ENCODE measurements at regions not wholly inside any gene's neighbourhood (a gene's known extent, or its start where the extent isn't known, plus 50 kb on each side); places are given as distances from the start of the nearest gene placed in this dataset.
"Not testable (repeated sequence)": the region's sequence is repeated elsewhere in the genome, so short reads cannot be mapped to it uniquely, and the experiment has no call there.

GRCh38 chr1:224030257-224030656 is 83.7 kb upstream of the FBXO28 start:
- CTCF ChIA-PET; POLR2A ChIA-PET; H3K4me1 ChIP-seq (ENCODE audit: control extremely low read depth in 1 of 4, control insufficient read depth in 4 of 4, insufficient read depth in 4 of 4, low read length in 3 of 4); H3K9me3 ChIP-seq (ENCODE audit: control extremely low read depth in 1 of 5, control insufficient read depth in 4 of 5, insufficient read depth in 2 of 5, low read depth in 1 of 5, low read length in 4 of 5); H3K27ac ChIP-seq (ENCODE audit: insufficient read depth in 1 of 2, low read depth in 1 of 2, low read length in 2 of 2, poor library complexity in 1 of 2, severe bottlenecking in 2 of 2); DNase-seq; H3K27me3 ChIP-seq (replicated peaks in 2 of 5; ENCODE audit: control insufficient read depth in 4 of 5, insufficient read depth in 5 of 5, low read length in 4 of 5); H3K36me3 ChIP-seq (ENCODE audit: control insufficient read depth in 4 of 4, insufficient read depth in 4 of 4, low read length in 3 of 4); H3K4me3 ChIP-seq (ENCODE audit: control insufficient read depth in 1 of 7, extremely low read depth in 1 of 7, insufficient read depth in 4 of 7, low read depth in 2 of 7, low read length in 6 of 7): not testable (repeated sequence)
- no CpG with 5 or more reads among the region's 6 CpGs for WGBS (ENCODE audit: insufficient coverage)

GRCh38 chr1:224029286-224030025 is 84.5 kb upstream of the FBXO28 start:
- H3K9me3 ChIP-seq (ENCODE audit: control extremely low read depth in 1 of 5, control insufficient read depth in 4 of 5, insufficient read depth in 2 of 5, low read depth in 1 of 5, low read length in 4 of 5); H3K4me1 ChIP-seq (ENCODE audit: control extremely low read depth in 1 of 4, control insufficient read depth in 4 of 4, insufficient read depth in 4 of 4, low read length in 3 of 4); POLR2A ChIA-PET; DNase-seq; H3K36me3 ChIP-seq (ENCODE audit: control insufficient read depth in 4 of 4, insufficient read depth in 4 of 4, low read length in 3 of 4); H3K27ac ChIP-seq (ENCODE audit: insufficient read depth in 1 of 2, low read depth in 1 of 2, low read length in 2 of 2, poor library complexity in 1 of 2, severe bottlenecking in 2 of 2); H3K4me3 ChIP-seq (ENCODE audit: control insufficient read depth in 1 of 7, extremely low read depth in 1 of 7, insufficient read depth in 4 of 7, low read depth in 2 of 7, low read length in 6 of 7); CTCF ChIA-PET; H3K27me3 ChIP-seq (replicated peaks in 2 of 5; ENCODE audit: control insufficient read depth in 4 of 5, insufficient read depth in 5 of 5, low read length in 4 of 5): not testable (repeated sequence)
- WGBS (ENCODE audit: insufficient coverage): no CpG with 5 or more reads among the region's 5 CpGs

- POLR2A ChIA-PET; H3K4me1 ChIP-seq (ENCODE audit: control extremely low read depth in 1 of 4, control insufficient read depth in 4 of 4, insufficient read depth in 4 of 4, low read length in 3 of 4); H3K27me3 ChIP-seq (replicated peaks in 2 of 5; ENCODE audit: control insufficient read depth in 4 of 5, insufficient read depth in 5 of 5, low read length in 4 of 5); H3K36me3 ChIP-seq (ENCODE audit: control insufficient read depth in 4 of 4, insufficient read depth in 4 of 4, low read length in 3 of 4); DNase-seq; H3K4me3 ChIP-seq (ENCODE audit: control insufficient read depth in 1 of 7, extremely low read depth in 1 of 7, insufficient read depth in 4 of 7, low read depth in 2 of 7, low read length in 6 of 7); H3K9me3 ChIP-seq (ENCODE audit: control extremely low read depth in 1 of 5, control insufficient read depth in 4 of 5, insufficient read depth in 2 of 5, low read depth in 1 of 5, low read length in 4 of 5); CTCF ChIA-PET; H3K27ac ChIP-seq (ENCODE audit: insufficient read depth in 1 of 2, low read depth in 1 of 2, low read length in 2 of 2, poor library complexity in 1 of 2, severe bottlenecking in 2 of 2): not testable (repeated sequence)
- WGBS (ENCODE audit: insufficient coverage): no CpG with 5 or more reads among the region's 3 CpGs
Measured at GRCh38 chr1:224028802-224029201, 85.1 kb upstream of the FBXO28 start.

- POLR2A ChIA-PET, CTCF ChIA-PET: not testable (repeated sequence)
- no CpG with 5 or more reads among the region's 3 CpGs for WGBS (ENCODE audit: insufficient coverage)
Measured at GRCh38 chr1:224023122-224023521, 90.8 kb upstream of the FBXO28 start.

GRCh38 chr1:224022249-224022970 is 91.5 kb upstream of the FBXO28 start:
- H3K4me1 ChIP-seq (ENCODE audit: control extremely low read depth in 1 of 4, control insufficient read depth in 4 of 4, insufficient read depth in 4 of 4, low read length in 3 of 4); H3K27me3 ChIP-seq (replicated peaks in 2 of 5; ENCODE audit: control insufficient read depth in 4 of 5, insufficient read depth in 5 of 5, low read length in 4 of 5); H3K4me3 ChIP-seq (ENCODE audit: control insufficient read depth in 1 of 7, extremely low read depth in 1 of 7, insufficient read depth in 4 of 7, low read depth in 2 of 7, low read length in 6 of 7); H3K9me3 ChIP-seq (ENCODE audit: control extremely low read depth in 1 of 5, control insufficient read depth in 4 of 5, insufficient read depth in 2 of 5, low read depth in 1 of 5, low read length in 4 of 5); H3K27ac ChIP-seq (ENCODE audit: insufficient read depth in 1 of 2, low read depth in 1 of 2, low read length in 2 of 2, poor library complexity in 1 of 2, severe bottlenecking in 2 of 2); DNase-seq; H3K36me3 ChIP-seq (ENCODE audit: control insufficient read depth in 4 of 4, insufficient read depth in 4 of 4, low read length in 3 of 4); CTCF ChIA-PET; POLR2A ChIA-PET: not testable (repeated sequence)
- no CpG with 5 or more reads among the region's 7 CpGs for WGBS (ENCODE audit: insufficient coverage)

More at GRCh38 chr1:224023122-224023521, 90.8 kb upstream of the FBXO28 start:
- H3K9me3 ChIP-seq (ENCODE audit: control extremely low read depth in 1 of 5, control insufficient read depth in 4 of 5, insufficient read depth in 2 of 5, low read depth in 1 of 5, low read length in 4 of 5); H3K4me1 ChIP-seq (ENCODE audit: control extremely low read depth in 1 of 4, control insufficient read depth in 4 of 4, insufficient read depth in 4 of 4, low read length in 3 of 4); H3K36me3 ChIP-seq (ENCODE audit: control insufficient read depth in 4 of 4, insufficient read depth in 4 of 4, low read length in 3 of 4); H3K27ac ChIP-seq (ENCODE audit: insufficient read depth in 1 of 2, low read depth in 1 of 2, low read length in 2 of 2, poor library complexity in 1 of 2, severe bottlenecking in 2 of 2); H3K4me3 ChIP-seq (ENCODE audit: control insufficient read depth in 1 of 7, extremely low read depth in 1 of 7, insufficient read depth in 4 of 7, low read depth in 2 of 7, low read length in 6 of 7); H3K27me3 ChIP-seq (replicated peaks in 2 of 5; ENCODE audit: control insufficient read depth in 4 of 5, insufficient read depth in 5 of 5, low read length in 4 of 5); DNase-seq: not testable (repeated sequence)

GRCh38 chr1:224019866-224020265 is 94.0 kb upstream of the FBXO28 start:
- POLR2A ChIA-PET; H3K36me3 ChIP-seq (ENCODE audit: control insufficient read depth in 4 of 4, insufficient read depth in 4 of 4, low read length in 3 of 4); H3K9me3 ChIP-seq (ENCODE audit: control extremely low read depth in 1 of 5, control insufficient read depth in 4 of 5, insufficient read depth in 2 of 5, low read depth in 1 of 5, low read length in 4 of 5); H3K27me3 ChIP-seq (replicated peaks in 2 of 5; ENCODE audit: control insufficient read depth in 4 of 5, insufficient read depth in 5 of 5, low read length in 4 of 5); H3K4me1 ChIP-seq (ENCODE audit: control extremely low read depth in 1 of 4, control insufficient read depth in 4 of 4, insufficient read depth in 4 of 4, low read length in 3 of 4); CTCF ChIA-PET; H3K27ac ChIP-seq (ENCODE audit: insufficient read depth in 1 of 2, low read depth in 1 of 2, low read length in 2 of 2, poor library complexity in 1 of 2, severe bottlenecking in 2 of 2); H3K4me3 ChIP-seq (ENCODE audit: control insufficient read depth in 1 of 7, extremely low read depth in 1 of 7, insufficient read depth in 4 of 7, low read depth in 2 of 7, low read length in 6 of 7); DNase-seq: not testable (repeated sequence)
- WGBS (ENCODE audit: insufficient coverage): no CpG with 5 or more reads among the region's 3 CpGs

GRCh38 chr1:224015782-224016181 is 98.1 kb upstream of the FBXO28 start:
- H3K4me3 ChIP-seq (ENCODE audit: control insufficient read depth in 1 of 7, extremely low read depth in 1 of 7, insufficient read depth in 4 of 7, low read depth in 2 of 7, low read length in 6 of 7); DNase-seq; H3K36me3 ChIP-seq (ENCODE audit: control insufficient read depth in 4 of 4, insufficient read depth in 4 of 4, low read length in 3 of 4); H3K27me3 ChIP-seq (replicated peaks in 2 of 5; ENCODE audit: control insufficient read depth in 4 of 5, insufficient read depth in 5 of 5, low read length in 4 of 5); POLR2A ChIA-PET; CTCF ChIA-PET; H3K4me1 ChIP-seq (ENCODE audit: control extremely low read depth in 1 of 4, control insufficient read depth in 4 of 4, insufficient read depth in 4 of 4, low read length in 3 of 4); H3K27ac ChIP-seq (ENCODE audit: insufficient read depth in 1 of 2, low read depth in 1 of 2, low read length in 2 of 2, poor library complexity in 1 of 2, severe bottlenecking in 2 of 2): not testable (repeated sequence)
- 98% methylated on average over 6 of the region's 8 CpGs for WGBS (ENCODE audit: insufficient coverage)
- peaks cover 3 to 28% (median 17%) of the 10 kb centered on the region in 5 experiments for H3K9me3 ChIP-seq (ENCODE audit: control extremely low read depth in 1 of 5, control insufficient read depth in 4 of 5, insufficient read depth in 2 of 5, low read depth in 1 of 5, low read length in 4 of 5)
